Hepatocyte (in vitro differentiated cells): ENCODE measurements at regions not wholly inside any gene's neighbourhood (a gene's known extent, or its start where the extent isn't known, plus 50 kb on each side); places are given as distances from the start of the nearest gene placed in this dataset.

ENCODE experiments used
- CTCF ChIP-seq: fragments of 200-600 bp; sonication (generic); IDR thresholded peaks from 2 replicates; pipeline ENCODE4 v1.5.1; 2016; ENCODE audit warnings: antibody characterized with exemption, mild to moderate bottlenecking; ENCODE audit not compliant: poor library complexity
- EZH2 ChIP-seq: fragments of 200-600 bp; sonication (generic); IDR thresholded peaks from 2 replicates; pipeline ENCODE4 v1.6.1; 2016; ENCODE audit warnings: antibody characterized with exemption, mild to moderate bottlenecking, borderline replicate concordance
- EZH2phosphoT487 ChIP-seq: fragments of 200-600 bp; sonication (generic); IDR thresholded peaks from one replicate; pipeline ENCODE4 v1.6.1; 2018; ENCODE audit warnings: antibody characterized with exemption, mild to moderate bottlenecking, low read depth, moderate library complexity; ENCODE audit not compliant: unreplicated experiment, severe bottlenecking

- TF ChIP-seq CTCF: no peak
- TF ChIP-seq EZH2: no peak
- TF ChIP-seq EZH2phosphoT487: no peak
Observed at GRCh38 chr2:60223859-60224258, 329.6 kb downstream of the BCL11A start.
